K562 (cell line): ENCODE measurements at regions not wholly inside any gene's neighbourhood (a gene's known extent, or its start where the extent isn't known, plus 50 kb on each side); places are given as distances from the start of the nearest gene placed in this dataset.
A peak's percentile ranks its signal among the peaks of the same experiment; 100 is the strongest.

ENCODE experiments used
- ATF2 ChIP-seq: sonication (generic); formaldehyde crosslinking; IDR thresholded peaks from 2 replicates; pipeline ENCODE4 v1.8.1; 2022; ENCODE audit warnings: missing genetic modification reagents
- BRF2 ChIP-seq: IDR thresholded peaks from 3 replicates; pipeline ENCODE4 v1.6.1; 2011; ENCODE audit warnings: borderline replicate concordance, mild to moderate bottlenecking; ENCODE audit not compliant: insufficient read length, insufficient read depth
- CGGBP1 ChIP-seq: fragments of 250-450 bp; sonication (Bioruptor Pico); IDR thresholded peaks from 2 replicates; pipeline ENCODE4 v1.9.0; 2021; ENCODE audit warnings: mild to moderate bottlenecking
- CTCF ChIP-seq, 3 experiments: IDR thresholded peaks in 2 of 3; conservative IDR thresholded peaks in 1 of 3; 2 replicates each; pipeline ENCODE4 v1.5.1; 2011 to 2012; ENCODE audit warnings: low read length in 3 of 3, mild to moderate bottlenecking in 3 of 3, control low read depth in 2 of 3, improper control_type of control experiment in 1 of 3, inconsistent platforms in 1 of 3, low read depth in 1 of 3, mixed read lengths in 1 of 3, moderate library complexity in 1 of 3; ENCODE audit not compliant: insufficient read depth in 2 of 3
- ETV5 ChIP-seq: sonication (generic); formaldehyde crosslinking; IDR thresholded peaks from 2 replicates; pipeline ENCODE4 v1.4.0; 2020; ENCODE audit warnings: low read depth, mild to moderate bottlenecking, missing genetic modification reagents
- FOXJ3 ChIP-seq: sonication (generic); formaldehyde crosslinking; IDR thresholded peaks from 2 replicates; pipeline ENCODE4 v1.4.0; 2020; ENCODE audit warnings: mild to moderate bottlenecking, missing genetic modification reagents
- KDM1A ChIP-seq, 2 experiments: fragments of 450-650 bp; IDR thresholded peaks; 2 replicates each; pipeline ENCODE4 v1.6.1; 2016; ENCODE audit warnings: mild to moderate bottlenecking in 2 of 2
- RBM14 ChIP-seq: fragments of 200-400 bp; formaldehyde crosslinking; IDR thresholded peaks from 2 replicates; pipeline ENCODE4 v1.6.1; 2018; ENCODE audit warnings: low read depth, mild to moderate bottlenecking, low read length, moderate library complexity, borderline replicate concordance; ENCODE audit not compliant: insufficient read depth
- REST ChIP-seq, 2 experiments: fragments of 450-650 bp; formaldehyde crosslinking in 1 of 2; IDR thresholded peaks; 2 replicates each; pipeline versions ENCODE4 v1.4.0 to v1.6.1; 2014 to 2020; ENCODE audit warnings: mild to moderate bottlenecking in 2 of 2, borderline replicate concordance in 1 of 2, low read depth in 1 of 2
- ZNF134 ChIP-seq: fragments of 250-450 bp; sonication (Bioruptor Pico); conservative IDR thresholded peaks from 2 replicates; pipeline ENCODE4 v1.4.0; 2020
- TF ChIP-seq, protein P1 (sequence below): IDR thresholded peaks from 2 replicates; pipeline ENCODE4 v1.6.1; 2012; ENCODE audit warnings: low read depth, low read length, improper control_type of control experiment, borderline replicate concordance

DNA sequence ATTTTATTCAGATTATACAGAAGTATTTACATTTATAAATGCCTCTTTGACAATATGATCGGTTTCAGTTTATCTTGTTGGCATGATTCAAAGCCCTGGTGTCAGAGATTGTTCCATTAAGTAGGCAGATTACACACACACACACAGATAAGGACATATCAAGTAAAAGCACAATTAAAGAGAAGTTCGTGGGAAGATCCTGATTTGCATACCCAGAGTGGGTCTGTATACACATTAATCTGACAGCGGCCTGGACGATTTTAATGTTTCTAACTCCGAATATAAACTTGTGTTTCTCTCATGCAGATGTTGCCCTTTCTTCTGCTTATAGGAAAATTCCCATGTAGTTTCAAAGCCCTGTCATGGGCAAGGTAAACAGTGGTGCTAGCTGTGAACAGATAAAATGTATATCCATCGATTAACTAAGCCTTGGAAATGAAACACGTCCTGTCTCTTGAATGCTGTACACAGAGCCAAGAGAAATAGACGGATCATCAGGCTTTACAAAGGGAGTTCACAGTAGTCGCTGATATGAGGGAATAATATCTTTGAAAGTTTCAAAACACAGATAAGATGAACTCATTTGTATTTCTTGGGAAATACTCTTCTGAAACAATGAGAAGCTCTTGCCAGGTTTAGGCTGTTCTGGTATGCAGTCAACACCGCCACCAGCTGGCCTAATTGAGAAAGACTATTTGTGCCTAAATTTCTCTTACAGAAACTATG is 108.2 kb upstream of the GMDS start:
- TF ChIP-seq, protein P1, sequence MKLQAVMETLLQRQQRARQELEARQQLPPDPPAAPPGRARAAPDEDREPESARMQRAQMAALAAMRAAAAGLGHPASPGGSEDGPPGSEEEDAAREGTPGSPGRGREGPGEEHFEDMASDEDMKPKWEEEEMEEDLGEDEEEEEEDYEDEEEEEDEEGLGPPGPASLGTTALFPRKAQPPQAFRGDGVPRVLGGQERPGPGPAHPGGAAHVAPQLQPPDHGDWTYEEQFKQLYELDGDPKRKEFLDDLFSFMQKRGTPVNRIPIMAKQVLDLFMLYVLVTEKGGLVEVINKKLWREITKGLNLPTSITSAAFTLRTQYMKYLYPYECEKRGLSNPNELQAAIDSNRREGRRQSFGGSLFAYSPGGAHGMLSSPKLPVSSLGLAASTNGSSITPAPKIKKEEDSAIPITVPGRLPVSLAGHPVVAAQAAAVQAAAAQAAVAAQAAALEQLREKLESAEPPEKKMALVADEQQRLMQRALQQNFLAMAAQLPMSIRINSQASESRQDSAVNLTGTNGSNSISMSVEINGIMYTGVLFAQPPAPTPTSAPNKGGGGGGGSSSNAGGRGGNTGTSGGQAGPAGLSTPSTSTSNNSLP: peak; percentile 87; the same call in 1 of the 2 replicates
- TF ChIP-seq BRF2: no peak
- TF ChIP-seq CTCF (IDR thresholded peaks at IDR 0.05 in 2 of 3, conservative IDR thresholded peaks at IDR 0.05 in 1 of 3; ENCODE audit: insufficient read depth in 2 of 3, low read depth in 1 of 3, low read length in 3 of 3): peak; percentile 72 to 96 (median 80)
- TF ChIP-seq ATF2 (CRISPR knock-in tag): no peak
- TF ChIP-seq RBM14: no peak
- no peak for TF ChIP-seq FOXJ3
- no peak for TF ChIP-seq ETV5
- peak; percentile 80 for TF ChIP-seq REST (IDR thresholded peaks at IDR 0.05; ENCODE audit: borderline replicate concordance)
- no peak for TF ChIP-seq REST (CRISPR knock-in tag; IDR thresholded peaks at IDR 0.05; ENCODE audit: low read depth)
- no peak for TF ChIP-seq KDM1A (IDR thresholded peaks at IDR 0.05)
- no peak for TF ChIP-seq CGGBP1 (CRISPR knock-in tag)
- TF ChIP-seq ZNF134 (CRISPR knock-in tag): no peak
